Hypothalamus (tissue), 51 donors: ENCODE measurements at regions not wholly inside any gene's neighbourhood (a gene's known extent, or its start where the extent isn't known, plus 50 kb on each side); places are given as distances from the start of the nearest gene placed in this dataset.
A peak's percentile ranks its signal among the peaks of the same experiment; 100 is the strongest.

Source experiments
- DNase-seq, 51 donors: peaks; one replicate each; lab custom pipeline; 2025; lab: John Stamatoyannopoulos, UW

DNA sequence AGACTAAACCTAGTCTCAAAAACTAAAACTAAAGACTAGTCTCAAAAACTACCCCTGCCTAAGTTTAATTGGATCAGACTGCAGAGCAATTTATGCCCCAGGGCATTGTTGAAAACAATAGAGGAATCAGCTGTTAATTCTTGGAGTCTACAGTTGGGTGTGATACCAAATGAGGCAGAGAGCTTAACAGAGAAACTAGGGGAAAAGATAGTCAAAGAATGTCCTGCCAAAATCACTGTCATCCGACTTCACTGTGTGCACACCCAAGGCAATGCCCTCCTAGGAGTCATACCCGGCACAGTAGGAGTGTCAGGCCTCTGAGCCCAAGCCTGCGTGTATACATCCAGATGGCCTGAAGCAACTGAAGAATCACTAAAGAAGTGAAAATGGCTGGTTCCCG lies 90.5 kb upstream of the TOMM7 start:
- DNase-seq: no peak

DNA sequence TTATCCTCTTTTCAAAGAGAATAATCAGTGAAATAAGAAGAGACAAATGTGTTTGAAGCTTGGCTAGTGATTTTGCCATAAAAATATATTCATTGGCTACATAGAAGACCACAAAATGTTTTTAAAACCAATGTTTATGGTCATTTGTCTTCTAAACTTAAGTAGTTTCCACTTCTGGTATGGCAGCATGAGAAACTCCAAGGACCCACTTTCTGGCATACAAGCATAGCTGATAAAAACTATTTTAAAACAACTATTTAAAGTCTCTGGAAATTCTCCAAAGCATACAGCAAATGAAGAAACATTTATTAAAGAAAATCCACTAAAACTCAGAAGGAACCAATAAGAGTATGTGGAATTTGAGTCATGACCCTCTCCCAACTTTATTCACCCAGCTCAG lies 89.2 kb upstream of the TOMM7 start:
- no peak for DNase-seq

DNA sequence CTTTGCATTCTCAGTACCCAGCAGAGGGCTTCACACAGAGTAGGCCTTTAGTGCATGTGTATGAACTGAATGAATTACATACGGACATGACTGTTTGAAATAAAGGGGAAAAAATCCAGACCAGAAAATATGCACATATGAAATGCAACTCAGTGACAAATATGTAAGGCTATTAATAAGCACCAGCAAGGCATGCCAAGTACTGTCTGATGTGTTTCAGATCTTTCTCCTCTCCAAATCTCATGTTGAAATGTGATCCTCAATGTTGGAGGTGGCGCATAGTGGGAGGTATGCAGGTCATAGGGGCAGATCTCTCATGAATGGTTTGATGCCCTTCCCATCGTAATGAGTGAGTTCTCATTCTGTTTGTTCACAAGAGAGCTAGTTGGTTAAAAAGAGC lies 87.3 kb upstream of the TOMM7 start:
- DNase-seq: no peak

- DNase-seq: no peak
Observed at GRCh38 chr7:22907805-22908204, 85.2 kb upstream of the TOMM7 start.

DNA sequence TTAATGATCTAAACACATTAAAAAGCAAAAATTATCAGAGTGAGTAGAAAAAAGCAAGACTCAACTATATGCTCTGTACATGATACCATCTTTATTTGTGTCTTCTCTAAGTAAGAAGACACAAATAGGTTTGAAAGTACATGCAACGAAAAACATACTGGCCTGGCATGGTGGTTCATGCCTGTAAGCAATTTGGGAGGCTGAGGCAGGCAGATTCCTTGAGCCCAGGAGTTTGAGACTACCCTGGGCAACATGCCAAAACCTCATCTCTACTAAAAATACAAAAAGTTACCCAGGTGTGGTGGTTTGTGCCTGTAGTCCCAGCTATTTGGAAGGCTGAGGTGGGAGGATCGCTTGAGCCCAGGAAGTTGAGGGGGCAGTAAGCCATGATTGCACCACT lies 78.1 kb upstream of the TOMM7 start:
- DNase-seq: no peak

DNA sequence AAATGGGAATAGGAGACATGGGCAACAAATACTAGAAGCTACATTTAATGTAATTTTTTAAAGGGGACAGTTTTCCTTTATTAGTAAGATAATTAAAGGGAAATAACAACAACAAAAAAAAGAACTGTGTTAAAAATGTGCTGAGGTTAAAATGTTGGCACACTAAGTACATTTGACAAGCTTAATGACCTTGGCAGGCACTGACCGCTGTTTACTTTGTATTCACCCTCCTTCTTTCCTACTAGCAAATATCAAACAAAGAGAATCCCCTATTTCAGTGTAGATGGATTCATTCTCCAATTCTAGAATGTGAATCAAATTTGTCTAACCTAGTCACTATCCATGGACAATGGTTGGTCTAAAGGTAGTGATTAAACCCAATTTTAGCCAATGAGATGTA lies 77.5 kb upstream of the TOMM7 start:
- no peak for DNase-seq

GRCh38 chr7:22896917-22897316 lies 74.3 kb upstream of the TOMM7 start:
- DNase-seq: no peak

GRCh38 chr7:22895828-22896165 lies 73.1 kb upstream of the TOMM7 start:
- DNase-seq: no peak

GRCh38 chr7:22895140-22895827 lies 72.6 kb upstream of the TOMM7 start:
- DNase-seq: no peak

DNA sequence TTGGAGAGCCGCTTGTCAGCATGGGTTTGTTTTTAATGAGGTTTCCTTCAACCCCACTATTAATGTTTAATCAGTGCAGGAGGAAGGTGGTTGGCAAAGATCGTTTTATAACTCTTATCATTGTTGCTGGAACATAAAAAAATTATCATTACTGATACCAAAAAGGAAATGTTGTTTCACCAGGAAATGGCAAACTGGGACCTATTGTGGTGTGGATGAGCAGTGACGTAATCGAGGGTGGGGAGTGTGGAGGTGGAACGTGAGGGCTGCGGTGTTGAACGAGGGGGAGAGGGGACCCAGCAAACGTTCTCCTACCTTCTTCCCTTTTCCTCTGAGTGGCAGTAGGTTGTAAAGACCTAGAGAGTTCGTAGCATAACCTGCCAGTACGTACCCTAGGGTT lies 71.9 kb upstream of the TOMM7 start:
- DNase-seq: no peak

DNA sequence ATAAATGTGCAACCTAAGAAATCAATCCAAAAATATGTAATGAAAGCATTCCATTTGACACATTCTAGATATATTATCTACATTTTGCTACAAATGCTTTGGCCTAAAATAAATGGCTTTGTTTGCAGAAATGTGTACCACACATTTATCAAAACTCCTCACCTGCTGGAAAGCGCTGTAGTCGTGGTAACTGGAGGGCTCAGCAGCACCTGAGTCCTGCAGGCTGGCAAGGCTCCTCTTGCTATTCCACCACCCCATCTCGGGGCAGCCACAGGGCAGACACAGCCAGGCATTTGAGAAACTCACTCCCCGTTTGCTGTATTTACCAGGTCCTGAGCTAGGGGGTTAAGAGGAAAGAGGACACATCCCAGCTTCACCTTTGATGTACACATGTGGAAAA lies 68.1 kb upstream of the TOMM7 start:
- DNase-seq: no peak

GRCh38 chr7:22885797-22886261 lies 63.2 kb upstream of the TOMM7 start:
- DNase-seq: peak in 1 of 51 donors; percentile 0

DNA sequence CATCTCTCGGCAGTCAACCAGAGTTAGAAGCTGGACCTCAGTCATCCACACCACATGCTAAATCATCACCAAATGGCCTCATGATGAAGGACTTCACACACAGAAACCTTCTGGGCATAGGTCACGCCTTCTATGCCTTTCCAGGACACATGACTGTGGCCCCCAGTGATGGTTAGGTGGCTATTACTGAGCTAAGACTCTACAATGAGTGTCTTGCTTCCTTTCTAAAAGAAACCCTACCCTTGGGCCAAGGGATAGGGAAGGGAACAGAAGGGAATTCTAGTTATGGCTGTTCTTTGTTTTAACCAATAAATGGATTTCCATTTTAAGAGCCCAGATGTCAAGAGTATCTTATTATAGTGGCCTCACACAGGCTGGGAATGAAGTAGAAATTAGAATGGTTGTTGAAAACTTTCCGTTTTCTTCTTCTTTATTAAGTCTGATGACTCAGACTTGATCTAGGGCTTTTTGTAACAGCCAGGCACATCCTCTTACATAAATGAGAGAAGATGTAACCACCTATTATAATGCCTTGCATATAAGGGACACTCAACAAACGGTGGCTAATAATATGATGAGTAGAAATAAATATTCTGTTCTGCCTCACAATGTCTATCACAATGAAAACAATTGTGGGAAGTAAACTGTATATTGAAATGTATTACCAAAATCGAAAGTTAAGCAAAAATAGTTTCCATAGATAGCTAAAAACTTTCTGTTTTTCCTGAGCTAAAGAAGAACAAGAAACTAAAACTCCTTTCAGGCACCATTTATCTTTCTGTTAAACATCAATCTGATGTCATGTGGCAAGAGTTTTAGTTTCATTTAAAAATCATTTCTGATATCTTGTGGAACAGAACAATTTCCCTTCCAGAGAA lies 62.5 kb upstream of the TOMM7 start:
- DNase-seq: no peak

DNA sequence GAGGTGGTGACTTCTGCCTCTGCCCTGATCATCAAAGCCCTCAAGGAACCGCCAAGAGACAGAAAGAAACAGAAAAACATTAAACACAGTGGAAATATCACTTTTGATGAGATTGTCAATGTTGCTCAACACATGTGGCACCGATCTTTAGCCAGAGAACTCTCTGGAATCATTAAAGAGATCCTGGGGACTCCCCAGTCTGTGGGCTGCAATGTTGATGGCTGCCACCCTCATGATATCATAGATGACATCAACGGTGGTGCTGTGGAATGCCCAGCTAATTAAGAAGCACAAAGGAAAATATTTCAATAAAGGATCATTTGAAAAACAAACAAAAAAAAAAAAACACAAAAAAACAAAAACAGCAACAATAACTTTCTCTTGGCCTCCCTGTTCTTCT lies 59.5 kb upstream of the TOMM7 start:
- DNase-seq: no peak

DNA sequence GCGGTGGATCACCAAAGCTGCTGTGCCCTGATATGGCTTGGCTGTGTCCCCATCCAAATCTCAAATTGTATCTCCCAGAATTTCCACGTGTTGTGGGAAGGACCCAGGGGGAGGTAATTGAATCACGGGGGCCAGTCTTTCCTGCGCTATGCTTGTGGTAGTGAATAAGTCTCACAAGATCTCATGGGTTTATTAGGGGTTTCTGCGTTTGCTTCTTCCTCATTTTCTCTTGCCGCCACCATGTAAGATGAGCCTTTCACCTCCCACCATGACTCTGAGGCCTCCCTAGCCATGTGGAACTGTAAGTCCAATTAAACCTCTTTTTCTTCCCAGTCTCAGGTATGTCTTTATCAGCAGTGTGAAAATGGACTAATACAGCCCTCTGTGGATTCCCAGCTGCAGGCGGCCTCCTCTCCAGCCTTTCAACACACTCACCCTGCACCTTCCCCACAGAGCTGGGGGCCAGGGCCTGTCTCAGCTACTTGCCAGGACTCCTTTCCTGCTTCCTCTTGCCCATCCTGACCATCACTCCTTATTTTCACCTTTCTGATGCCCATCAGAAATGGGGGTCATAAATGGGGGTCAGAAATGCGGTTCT lies 57.2 kb upstream of the TOMM7 start:
- no peak for DNase-seq

GRCh38 chr7:22879280-22879679 lies 56.6 kb upstream of the TOMM7 start:
- no peak for DNase-seq

DNA sequence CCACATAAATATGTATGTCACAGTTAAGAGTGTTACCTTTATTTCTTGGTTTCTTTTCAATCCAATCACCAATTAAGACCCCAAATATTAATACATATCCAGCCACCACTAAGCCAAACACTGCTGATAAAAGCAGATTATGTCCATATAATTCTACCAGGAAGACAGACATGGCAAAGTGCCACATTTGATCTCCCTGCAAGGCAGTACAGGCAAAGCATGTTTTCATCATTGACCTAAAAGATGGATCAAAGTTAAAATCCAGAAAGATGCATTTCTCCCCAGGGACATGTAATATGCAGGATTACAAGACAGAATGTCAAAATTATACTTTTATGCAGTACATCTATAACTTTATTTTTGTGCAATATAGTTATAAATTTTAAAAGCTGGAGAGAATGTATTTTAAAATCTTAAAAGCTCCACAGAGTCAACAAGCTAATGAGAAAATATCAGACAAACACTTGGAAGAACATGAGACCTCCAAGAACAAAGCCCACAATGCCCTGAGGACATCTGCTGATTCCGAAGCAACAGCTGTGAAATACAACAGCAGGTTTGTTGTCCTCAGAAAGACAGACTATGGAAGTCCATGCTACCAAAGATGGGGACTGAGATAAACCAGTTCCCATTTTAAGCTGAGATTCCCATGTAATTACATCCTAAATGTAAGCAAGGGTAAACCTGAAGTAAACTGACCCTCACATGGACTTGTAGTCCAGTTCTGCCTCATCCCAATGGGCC lies 54.5 kb upstream of the TOMM7 start:
- no peak for DNase-seq

DNA sequence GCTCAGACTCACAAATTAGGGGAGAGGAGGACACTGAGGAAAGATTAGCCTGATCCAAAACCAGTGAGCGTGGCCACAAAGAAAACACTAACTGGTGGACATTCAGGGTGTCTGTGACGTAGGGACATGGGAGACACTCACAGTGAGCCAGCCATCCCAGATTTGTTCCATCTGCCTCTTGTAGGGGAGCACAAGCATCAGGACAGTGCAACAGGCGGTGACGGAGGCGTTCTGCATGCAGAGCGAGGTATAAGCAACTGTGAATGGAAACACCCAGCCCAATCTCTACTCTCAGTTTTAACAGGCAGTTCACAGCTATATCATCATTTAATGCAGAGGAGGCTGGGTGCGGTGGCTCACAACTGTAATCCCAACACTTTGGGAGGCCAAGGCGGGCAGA lies 52.8 kb upstream of the TOMM7 start:
- peak in 1 of 51 donors; percentile 35 for DNase-seq

- DNase-seq: no peak
Observed at GRCh38 chr7:22874904-22875303, 52.3 kb upstream of the TOMM7 start.
